HG02610 (cell line): ENCODE measurements at regions not wholly inside any gene's neighbourhood (a gene's known extent, or its start where the extent isn't known, plus 50 kb on each side); places are given as distances from the start of the nearest gene placed in this dataset.

Source experiments
- ATAC-seq: cut with Tn5 transposase; IDR thresholded peaks from one replicate; pipeline ENCODE4 v1.9.1; 2021; ENCODE audit warnings: mild to moderate bottlenecking, moderate library complexity; ENCODE audit not compliant: unreplicated experiment

DNA sequence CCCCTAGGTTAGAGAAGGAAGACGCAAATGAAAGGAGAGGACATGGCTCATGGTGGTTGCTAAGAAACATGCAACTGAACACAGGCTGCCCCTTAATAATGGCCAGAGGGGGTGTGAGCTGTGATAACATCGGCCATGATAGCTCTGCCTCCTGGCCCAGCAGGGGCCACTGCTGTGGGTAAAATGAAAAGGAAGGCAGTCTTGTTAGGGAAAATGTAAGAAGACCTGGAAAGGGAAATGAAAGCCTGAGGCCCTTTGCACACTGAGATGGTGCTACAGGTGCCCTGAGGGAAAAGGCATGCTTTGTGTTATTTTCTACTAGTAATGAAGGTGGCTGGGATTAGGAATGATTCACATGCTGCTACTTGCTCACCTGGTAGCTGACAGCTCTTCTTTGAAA lies 123.6 kb upstream of the MID1 start:
- ATAC-seq, result no peak

DNA sequence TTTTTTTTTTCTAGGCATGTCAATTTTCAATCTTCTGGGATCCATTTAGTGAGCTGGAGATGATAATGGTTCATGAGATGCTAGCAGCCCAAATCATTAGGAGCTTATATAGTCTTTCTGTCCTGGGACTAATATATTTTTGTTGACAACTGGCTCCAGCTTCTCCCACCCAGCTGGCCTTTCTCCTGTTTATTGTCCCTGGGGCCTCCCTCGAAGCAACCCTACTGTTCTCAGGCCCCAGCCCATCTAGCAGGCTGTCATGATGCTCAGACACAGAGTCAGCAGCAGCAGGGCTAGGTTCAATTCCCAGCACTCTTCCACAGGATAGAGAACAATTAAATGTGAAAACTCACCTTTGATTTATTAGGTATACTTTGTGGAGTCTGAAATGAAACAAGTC lies 127.6 kb upstream of the MID1 start:
- ATAC-seq, result no peak

DNA sequence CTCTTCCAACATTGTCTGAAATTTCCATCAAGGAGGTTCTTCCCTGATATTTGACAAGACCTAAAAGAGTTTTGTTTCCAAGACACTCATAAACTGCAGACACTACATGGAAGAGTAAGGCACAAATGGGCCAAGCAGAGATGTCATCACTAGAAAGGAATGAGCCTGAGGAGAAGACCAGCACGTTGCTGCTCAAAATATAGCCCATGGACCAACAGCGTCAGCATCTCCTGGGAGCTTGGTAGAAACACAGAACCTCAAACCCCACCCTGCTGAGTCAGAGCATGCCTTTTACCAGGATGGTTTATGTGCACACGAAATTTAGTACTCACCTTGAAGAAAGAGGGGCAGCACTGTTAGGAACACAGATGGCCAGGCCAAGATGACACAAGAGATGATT lies 128.7 kb upstream of the MID1 start:
- no peak for ATAC-seq

DNA sequence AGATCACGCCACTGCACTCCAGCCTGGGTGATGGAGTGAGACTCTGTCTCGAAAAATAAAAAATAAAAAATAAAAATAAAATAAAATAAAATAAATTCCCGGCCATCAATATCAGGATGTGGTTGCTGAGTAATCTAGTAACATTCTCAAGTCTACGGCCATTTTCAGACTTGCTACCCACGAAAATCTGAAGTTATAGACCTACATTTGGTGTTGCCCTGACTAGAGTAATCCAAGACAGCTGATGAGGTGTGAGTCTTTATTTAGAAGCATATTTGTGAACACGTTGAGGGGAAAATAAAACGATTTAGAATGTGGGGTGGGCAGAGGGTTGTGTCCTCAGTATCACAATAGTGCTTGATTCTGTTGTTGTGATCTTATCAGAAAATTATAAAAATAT lies 130.2 kb upstream of the MID1 start:
- ATAC-seq, result no peak

DNA sequence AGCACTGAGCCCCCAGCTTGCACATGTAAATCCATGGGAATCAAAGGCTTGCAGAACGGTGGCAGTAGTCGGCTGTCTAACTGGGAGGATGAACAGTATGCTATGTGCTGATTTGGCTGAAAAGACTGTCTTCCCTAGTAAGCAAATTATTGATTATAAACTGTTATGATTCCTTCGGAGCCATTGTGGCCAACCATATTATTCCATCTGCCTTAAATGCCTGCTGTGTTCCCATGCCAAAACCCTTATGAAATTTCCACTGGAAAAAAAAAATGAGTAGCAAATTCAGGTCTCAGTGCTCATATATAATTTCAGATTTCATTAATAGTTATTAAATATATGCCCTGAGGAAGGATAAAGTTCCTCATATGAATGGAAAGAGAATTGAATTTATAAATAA lies 132.7 kb upstream of the MID1 start:
- no peak for ATAC-seq

DNA sequence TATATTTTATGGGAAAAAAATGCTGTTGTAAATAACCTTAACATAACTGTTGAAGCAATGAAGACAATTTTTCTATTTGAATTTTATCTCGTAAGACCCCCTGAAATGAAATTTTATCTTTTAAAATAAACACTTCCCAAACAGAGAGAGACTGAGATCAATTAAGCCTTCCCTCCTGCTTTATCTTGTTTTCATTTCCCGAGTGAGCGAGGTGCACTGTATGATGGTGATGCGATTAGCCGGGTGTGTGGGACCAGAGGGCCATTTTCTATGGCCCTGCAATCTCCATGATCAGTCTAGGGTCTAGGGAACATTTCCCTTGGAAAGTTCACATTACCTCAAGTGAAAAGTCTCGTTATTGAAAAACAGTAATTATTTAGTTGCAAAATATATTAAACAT lies 134.1 kb upstream of the MID1 start:
- ATAC-seq, result no peak

DNA sequence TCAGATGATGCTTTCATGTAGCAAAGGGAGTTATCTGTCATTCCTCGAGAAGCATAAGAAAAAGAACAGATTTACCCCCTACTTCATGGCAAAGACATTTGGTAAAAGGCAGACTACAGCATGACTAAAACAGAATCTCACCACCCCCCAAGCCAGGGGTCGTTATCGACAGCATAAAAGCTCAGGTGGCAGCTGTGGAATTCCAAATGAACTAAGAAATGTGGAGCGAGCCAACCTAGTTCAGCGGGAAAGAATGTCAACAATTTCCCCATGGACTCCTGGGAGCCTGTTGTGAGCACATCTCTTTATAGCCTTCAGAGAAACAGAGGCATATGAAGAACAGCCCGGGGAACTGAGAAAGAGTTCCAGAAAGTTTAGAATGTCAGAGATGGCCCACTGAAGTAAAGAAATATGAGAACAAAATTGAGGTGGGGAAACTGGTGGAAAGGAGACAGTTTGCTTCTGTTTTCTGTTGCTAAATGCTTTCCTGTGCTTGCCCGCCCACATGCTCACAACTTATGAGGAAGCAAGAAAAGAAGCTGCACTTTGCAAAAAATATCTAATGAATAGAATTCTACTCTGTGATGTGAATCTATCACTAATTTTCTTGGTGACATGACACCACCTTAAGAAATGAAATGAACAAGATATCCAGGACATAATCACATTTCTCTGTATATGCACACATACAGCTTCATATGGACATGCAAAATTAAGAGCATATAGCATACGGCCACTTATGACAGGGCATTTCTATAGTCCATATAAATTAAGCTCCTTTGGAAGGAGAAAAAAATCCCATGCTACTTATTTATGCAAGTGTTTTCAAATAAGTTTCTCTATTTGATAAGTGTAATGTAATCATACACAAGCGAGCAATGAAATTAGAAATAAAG lies 135.3 kb upstream of the MID1 start:
- no peak for ATAC-seq

DNA sequence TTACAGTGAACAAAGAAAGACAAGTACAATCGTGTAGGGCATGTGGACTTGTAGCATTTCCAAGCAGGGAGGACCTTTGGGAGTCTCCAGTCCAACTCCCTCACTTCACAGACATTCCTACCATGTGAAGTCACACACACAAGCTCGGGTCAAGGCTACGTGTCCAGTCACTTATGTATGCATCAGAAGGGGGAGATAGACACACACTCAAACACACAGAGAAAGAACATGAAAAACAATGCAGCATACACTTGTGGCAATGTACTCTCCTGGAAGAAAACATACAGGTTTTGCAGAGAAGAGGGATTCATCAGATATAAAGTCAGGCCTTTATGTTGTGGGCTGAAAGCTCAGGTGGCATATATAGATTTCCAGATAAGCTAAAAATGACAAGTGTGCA lies 136.1 kb upstream of the MID1 start:
- ATAC-seq, result no peak

DNA sequence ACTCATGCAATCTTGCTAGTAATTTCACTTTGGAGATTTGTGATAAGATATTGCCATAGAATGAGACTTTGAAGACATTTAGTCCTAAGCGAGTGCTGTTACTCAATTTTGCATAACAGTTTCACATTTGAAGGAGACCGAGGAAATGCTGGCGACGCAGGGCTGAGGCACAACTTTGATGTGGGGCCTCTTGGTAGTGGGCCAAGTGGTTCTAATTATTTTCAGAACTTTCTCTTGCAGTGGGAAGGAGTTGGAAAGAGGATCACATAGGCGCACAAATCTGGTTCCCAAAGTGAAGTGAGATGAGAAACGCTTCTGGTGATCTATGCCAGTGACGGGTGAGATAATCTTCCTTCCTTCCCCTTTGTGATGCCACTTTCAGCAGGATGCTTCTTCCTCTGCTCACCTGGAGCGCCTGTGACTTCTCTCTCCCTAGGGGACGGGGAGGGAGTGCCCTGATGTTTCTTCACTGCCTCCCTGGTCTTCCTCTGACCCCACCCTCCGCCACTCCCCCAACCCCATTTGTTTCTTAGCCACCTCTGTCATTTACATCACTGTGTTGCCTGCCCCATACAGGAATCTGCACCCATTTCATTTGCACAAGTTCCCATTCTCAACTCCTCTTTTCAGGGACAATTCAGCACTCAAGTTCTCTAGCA lies 138.9 kb upstream of the MID1 start:
- ATAC-seq, result no peak

DNA sequence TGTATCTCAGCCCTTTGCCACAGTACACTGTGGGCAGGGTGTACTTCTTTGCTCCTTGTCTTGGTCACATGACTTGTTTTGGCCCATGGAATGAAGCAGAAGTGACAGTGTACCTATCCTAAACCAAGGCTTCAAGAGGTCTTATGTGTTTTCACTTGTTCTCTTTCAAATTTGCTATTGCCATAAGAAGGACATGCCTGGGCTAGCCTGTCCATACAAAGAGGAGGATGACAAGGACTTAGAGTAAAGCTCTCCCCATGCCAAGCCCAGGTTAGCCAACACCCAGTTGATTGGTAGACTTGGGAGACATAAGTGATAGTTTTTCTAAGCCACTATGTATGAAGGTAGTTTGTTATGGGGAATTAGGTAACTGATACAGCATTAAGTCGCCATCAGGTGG lies 141.1 kb upstream of the MID1 start:
- ATAC-seq, result no peak

DNA sequence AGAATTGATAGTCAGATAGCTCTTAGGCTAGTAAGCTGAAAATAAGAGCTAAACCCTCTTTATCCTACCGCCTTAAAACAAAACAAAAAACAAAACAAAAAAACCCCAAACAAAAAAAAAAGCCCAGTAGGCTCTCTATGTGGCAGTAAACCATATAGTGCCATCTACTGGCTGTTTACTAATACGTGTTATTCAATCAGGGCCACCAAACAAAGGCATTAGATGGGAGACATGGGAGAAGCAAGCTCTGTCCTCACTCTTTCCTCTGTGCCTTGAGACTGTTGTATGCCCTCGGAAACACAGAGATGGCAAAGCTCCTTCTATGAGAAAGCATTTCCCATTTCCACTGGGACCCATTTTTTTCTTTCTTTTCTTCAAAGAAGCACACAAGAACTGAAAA lies 148.8 kb upstream of the MID1 start:
- ATAC-seq, result no peak

DNA sequence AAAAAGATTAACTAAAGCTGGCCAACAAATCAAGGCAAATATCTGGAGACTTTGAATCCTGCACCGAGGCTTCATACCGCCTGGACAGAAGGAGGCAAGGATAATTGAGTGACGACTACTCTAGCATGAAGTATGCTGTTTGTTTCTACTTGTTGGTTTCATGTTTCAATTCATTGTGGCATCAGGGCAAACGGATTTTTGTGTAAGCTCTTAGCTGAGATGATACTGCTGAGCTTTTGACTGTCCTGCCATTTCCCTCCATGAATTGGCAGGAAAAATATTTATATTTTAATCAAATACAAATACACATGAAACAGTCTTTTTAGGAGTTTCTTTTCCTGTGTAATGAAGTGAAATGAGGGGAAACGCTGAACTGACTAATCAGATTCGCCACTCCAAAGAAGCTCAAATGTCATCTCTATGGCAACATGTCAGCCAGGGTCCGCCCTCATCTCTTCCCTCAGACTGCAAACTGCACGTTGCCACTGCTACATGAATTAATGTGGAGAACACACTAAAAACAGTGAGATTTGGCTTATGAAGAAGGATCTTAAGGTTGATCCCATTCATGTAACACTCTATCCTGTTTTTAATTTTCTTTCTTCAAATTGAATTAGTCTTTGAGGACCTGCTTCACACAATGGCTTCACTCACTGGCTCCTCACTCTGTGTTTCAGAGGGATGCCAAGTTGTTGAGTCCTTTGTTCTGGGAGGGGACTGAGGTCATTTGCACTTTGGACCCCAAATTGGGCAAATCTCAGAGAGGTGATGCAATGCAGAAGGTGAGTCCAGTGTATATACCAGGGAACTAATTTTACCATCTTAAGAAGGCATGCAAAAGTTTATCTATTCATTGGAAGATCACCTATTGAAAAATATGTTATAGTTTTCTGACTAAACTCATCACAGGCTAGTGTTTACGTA lies 149.6 kb upstream of the MID1 start:
- ATAC-seq, result no peak

DNA sequence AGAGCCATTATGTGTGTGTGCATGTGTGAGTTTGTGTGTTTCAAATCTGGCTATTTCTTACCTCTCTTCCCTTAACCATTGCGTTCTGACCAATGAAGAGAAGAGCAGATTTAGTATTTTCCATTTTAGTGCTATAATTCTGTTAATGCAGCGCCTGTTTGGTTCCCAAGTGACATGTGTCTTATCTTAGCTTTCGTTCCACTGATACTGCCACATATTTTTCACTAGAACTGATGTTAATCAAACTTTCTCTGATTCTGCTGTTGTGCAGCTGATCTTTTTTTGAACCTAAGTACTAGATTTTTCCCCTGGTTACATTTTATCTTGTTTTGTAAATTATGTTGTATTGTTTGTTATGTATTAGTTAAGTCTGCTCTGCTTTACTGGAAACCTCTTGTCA lies 152.9 kb upstream of the MID1 start:
- no peak for ATAC-seq

DNA sequence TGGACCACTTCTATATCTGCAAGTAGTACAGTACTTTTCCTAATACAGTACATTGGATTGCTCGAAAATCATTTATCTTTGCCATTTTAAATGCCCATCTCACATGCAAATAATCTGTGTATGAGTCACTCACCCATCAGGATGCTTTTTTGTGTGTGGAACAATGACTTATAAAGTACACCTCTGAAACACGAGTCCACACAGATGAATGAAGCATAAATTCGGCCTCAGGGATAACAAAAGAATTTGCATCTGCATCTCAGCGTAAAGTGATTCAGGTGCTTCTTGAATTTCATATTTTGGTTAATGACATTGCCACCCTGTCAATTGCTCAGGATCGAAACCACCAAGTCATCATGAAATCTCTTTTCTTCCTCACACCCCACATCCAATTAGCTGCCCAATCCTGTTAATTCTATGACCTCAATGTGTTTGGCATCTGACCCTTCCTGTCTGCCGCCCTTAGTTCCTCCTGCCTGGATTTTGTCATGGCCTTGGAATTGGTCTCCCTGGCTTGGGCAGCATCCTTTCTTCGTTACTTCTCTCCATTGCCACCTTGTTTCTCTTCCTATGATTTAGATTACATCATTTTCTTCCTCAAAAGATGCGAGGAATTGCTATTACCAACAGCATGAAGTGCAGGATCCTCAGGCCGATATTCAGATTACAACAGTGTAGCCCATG lies 161.6 kb upstream of the MID1 start:
- no peak for ATAC-seq

DNA sequence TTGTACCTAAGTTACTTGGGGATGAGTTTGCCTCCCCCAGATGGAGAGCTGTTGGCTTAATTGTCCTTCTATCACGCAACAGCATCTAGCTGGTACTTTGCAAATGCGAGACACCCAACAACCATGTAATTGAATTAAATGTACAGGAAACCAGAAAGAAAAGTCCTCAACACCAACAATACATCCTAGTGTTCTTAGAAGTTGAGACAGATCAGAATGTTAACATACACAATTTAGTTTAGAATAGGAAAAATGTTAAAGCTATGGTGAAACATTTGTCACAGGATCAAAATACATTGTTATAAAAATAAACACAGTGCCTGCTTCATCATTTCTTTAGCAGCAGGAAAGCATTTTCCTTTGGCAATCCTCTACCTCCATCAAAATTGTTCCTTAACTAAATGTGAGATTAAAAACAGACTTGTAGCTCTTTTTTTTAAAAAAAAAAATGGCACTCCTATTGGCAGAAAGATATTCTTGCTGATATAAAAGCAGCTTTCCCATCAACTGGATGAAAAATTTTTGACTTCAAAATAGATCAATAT lies 163.1 kb upstream of the MID1 start:
- no peak for ATAC-seq

DNA sequence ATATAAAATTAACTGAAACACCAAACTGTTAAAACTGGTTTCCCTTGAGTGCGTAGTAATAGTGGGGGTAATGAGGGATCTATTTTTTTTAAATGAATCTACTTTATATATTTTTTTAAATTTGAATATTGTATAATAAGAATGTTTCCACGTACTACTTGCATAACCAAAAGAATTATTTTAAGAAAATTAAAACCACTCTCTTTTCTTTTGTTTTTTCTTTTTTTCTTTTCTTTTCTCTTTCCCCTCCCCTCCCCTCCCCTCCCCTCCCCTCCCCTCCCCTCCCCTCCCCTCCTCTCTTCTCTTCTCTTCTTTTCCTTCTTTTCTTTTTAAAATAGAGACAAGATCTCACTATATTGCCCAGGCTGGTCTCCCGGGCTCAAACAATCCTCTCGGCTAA lies 166.9 kb upstream of the MID1 start:
- no peak for ATAC-seq

DNA sequence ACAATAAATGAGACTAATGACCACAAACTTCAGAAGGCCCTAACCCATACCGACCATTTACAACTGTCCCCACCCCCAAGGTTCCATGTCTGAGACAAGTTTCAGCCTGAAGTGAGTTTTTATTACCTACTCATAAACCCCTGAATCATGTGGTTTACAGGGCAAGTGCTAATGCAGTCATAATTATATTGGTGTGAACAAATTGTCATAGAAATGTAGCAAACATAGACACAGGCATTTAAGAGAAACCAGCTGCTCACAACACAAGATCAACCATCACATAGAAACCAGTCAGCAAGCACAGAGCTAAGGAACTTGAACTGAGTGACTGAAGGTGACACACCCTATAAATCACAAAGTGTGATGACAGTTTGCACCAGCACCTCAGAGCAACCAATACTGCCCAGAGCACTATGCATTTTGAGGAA lies 173.8 kb upstream of the MID1 start:
- no peak for ATAC-seq

DNA sequence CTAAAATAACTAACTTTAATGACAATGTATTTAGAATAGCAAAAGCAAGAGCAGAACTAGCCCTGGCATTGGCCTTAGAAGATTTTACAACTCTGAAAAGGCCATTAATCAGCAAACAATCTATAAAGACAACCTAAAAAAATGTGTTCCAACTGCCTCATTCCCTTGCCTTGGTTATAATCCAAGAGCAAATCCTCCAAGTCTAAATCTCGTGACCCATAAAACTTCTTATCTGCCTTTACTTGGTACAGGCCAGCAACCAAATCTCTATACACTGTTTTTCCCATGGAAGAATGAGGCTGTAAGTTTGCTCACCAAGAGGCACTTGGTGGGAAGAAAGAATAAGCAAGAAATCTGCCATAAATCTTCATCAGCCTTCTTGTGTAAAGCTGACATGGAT lies 175.3 kb upstream of the MID1 start:
- ATAC-seq, result no peak

DNA sequence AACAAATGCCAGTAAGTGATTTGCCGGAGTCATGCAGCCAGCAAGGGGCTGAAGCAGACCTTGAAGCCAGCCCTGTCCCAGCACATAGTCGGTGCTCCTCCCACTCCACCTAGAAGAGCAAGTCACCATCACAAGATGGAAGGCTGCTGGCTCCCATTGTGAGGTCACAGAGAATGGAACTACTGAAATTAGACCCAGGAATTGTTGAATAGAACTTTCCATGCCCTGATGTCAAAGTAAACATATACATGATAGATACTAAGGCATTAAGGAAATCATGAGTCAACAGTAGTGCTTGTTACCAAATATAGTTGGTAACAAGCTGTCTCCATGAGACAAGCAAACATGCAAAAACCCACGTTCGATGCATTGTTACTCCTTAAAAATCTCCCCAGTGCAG lies 177.1 kb upstream of the MID1 start:
- no peak for ATAC-seq

DNA sequence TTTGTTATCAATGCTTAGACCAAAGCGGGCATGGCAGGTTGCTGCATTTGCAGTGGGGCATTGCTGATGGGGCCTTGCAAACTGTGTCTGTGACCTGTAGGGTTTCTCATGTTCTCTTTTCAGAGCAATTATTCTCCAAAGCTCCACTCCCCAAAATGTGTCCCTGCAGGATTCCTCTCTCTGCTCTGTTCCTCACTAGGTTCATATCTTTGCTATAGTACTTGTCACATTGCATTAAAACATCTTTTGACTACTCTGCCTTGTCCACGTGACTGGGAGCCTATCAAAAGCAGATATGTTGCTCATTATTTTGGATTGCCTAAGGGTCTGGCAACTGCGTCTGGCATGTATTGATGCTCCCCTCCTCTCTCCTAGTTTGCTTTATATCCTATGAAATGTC lies 177.7 kb upstream of the MID1 start:
- no peak for ATAC-seq

DNA sequence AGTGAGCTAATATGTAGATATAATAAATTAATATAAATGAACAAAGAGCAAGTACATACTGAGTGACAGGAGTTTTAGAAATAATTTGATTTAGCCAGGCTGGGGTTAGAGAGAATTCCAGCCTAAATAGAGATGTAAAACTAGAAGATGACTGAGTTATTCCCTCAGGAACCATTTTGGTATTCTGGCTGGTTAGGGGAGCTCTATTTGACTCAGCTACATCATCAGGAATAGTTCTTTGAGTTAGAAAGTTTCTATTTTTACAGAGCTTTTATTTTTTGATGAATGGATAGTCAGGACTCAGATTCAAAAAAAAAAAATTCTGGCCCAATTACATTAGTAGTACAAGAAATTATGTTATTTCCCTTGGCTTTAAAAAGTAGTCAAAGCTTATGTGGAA lies 180.4 kb upstream of the MID1 start:
- no peak for ATAC-seq
